ENCODE measurements at regions not wholly inside any gene's neighbourhood (a gene's known extent, or its start where the extent isn't known, plus 50 kb on each side); places are given as distances from the start of the nearest gene placed in this dataset.
"Not testable (repeated sequence)": the region's sequence is repeated elsewhere in the genome, so short reads cannot be mapped to it uniquely, and the experiment has no call there.

DNA sequence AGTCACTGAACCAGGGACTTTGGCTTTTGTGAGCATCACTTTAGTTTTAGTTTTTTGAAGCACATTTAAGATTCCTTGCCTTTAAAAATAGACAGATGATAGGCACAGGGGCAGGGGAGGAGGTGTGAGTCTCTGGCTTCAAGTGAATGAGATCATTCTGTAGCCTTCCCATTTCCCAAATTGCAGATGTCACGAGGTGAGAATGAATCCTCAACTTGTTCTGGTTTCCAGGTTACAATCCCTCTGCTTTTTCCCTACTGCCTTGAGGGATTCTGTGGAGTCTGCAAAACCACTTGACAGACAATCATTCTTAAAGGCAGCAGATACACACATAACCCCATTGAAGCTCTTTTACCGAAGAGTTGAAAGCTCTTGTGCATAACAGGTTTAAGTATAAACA is 332.4 kb downstream of the DMAC1 start:
- Mint-ChIP-seq H3K4me1 (no peaks in the 10 kb centered on the region), H3K36me3 (no peaks in the 10 kb centered on the region), H3K4me3 (no peak overlapping the region), H3K27me3 (peaks cover 16 to 18% (median 17%) of the 10 kb centered on the region in 3 donors), H3K9me3 (no peaks in the 10 kb centered on the region), H3K27ac (no peak overlapping the region)
- DNase-seq (no peak), ATAC-seq (ENCODE audit: low read depth in 2 of 2) (no peak)

DNA sequence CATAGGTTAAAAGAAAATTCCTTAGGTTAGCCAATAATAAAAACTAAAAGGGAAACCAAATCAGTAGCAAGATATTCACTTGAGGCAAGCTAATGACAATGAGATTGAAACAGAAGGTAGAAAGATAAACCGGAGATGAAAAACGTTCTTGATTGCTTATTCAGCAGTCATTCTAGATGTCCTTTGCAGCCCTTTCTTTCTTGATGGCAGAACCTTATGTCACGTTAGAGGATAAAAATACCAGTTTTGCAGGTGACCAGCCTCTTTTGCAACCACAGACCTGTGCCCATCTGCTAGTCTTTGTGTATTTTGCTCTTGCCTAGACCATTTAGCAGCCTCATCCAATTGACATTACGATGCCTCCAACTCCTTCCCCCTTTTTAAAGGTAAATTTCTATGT is 337.8 kb downstream of the DMAC1 start:
- H3K4me3 Mint-ChIP-seq = no peak overlapping the region
- H3K27me3 Mint-ChIP-seq = peaks cover 0 to 10% (median 7%) of the 10 kb centered on the region in 3 donors
- peaks cover 0 to 14% (median 6%) of the 10 kb centered on the region in 7 donors for H3K9me3 Mint-ChIP-seq

DNA sequence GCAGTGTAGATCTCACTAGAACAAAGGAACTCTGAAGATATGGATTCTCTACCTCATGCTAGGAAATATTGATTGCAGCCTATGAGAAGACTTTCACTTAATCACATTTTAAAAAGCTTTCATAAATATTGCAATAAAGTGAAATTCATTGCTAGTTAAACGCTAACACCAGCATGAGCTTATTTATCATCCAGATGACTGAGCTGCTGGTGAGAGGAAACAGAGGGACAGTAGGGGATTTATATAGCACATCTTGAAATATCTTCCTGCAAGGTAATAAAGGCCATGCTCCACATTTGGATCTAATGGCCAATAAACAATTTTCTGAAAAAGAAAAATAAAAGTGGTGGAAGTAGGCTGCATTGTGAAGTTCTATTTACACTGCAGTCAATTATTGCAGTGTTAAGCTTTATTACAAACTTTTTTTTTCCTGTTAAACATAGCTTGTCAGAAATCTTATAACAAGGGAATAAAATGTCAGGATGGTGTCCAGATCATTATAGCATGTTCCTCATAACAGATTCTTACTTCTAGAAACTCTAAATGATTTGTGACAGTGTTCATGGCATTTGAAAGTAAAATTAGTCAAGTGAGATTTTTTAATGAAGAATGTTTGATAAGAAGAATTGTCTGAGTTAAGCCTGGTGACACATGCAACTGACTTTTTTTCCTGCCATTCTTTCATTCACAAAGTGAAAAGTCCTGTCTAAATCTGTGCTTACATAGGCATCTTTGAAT is 342.6 kb downstream of the DMAC1 start:
- H3K27ac Mint-ChIP-seq = no peak overlapping the region
- ATAC-seq (ENCODE audit: low read depth in 2 of 2) (no peak), DNase-seq (no peak)
- H3K4me3 Mint-ChIP-seq = no peak overlapping the region
- peaks cover 0 to 14% (median 6%) of the 10 kb centered on the region in 7 donors for H3K9me3 Mint-ChIP-seq
- H3K27me3 Mint-ChIP-seq = peaks cover 0 to 6% (median 5%) of the 10 kb centered on the region in 3 donors
- H3K4me1 Mint-ChIP-seq = no peaks in the 10 kb centered on the region
- H3K36me3 Mint-ChIP-seq = no peaks in the 10 kb centered on the region

More for the DNA sequence above, 337.8 kb downstream of the DMAC1 start:
- H3K36me3 Mint-ChIP-seq = no peaks in the 10 kb centered on the region
- H3K4me1 Mint-ChIP-seq = no peaks in the 10 kb centered on the region
- H3K27ac Mint-ChIP-seq = no peak overlapping the region
- ATAC-seq (ENCODE audit: low read depth in 2 of 2) = no peak
- DNase-seq = no peak

DNA sequence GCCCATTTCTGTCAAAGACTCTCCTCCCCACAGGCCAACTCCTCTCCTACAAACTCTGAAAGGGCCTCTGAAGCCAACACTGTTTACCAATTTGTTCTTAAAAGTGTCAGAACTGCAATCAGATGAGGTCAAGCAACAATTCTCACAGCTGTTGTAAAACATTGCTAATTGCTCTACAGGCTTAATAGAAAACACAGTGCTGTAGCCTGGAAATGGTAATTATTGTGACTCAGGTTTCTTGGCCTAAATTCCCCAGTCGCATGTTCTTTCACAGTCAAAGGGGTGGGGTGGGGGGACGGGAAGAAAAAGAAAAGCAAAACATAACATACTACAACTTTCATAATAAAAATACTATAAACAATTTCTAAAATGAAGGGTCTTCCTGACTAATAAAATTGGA is 343.2 kb downstream of the DMAC1 start:
- H3K4me1 Mint-ChIP-seq = no peaks in the 10 kb centered on the region
- H3K27ac Mint-ChIP-seq = no peak overlapping the region
- no peaks in the 10 kb centered on the region for H3K36me3 Mint-ChIP-seq
- ATAC-seq (ENCODE audit: low read depth in 2 of 2) (no peak), DNase-seq (no peak)
- peaks cover 0 to 14% (median 6%) of the 10 kb centered on the region in 7 donors for H3K9me3 Mint-ChIP-seq
- H3K4me3 Mint-ChIP-seq = no peak overlapping the region
- H3K27me3 Mint-ChIP-seq = peaks cover 0 to 8% (median 5%) of the 10 kb centered on the region in 3 donors

DNA sequence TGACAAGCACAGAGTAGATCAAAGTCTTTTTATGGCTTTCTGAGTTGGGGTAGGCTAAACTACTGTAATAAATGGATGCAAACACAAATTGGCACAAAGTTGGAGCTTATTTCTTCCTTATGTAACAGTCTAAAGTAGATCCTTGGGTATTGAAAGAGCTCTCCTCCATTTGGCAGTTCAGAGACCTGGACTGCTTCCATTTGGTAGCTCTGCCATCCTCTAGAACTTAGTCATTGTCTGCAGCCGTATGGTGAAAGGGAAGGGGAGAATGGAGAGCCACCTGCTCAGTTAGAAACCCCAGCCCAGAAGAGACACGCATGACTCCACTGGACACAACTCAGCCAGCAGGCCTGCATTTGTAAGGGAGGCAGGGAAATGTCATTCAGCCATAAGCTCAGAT is 345.0 kb downstream of the DMAC1 start:
- Mint-ChIP-seq H3K4me1 (no peaks in the 10 kb centered on the region), H3K36me3 (no peaks in the 10 kb centered on the region), H3K4me3 (no peak overlapping the region), H3K27me3 (peaks cover 0 to 8% (median 5%) of the 10 kb centered on the region in 3 donors), H3K27ac (no peak overlapping the region), H3K9me3 (peaks cover 0 to 5% (median 3%) of the 10 kb centered on the region in 7 donors)
- no peak for ATAC-seq (ENCODE audit: low read depth in 2 of 2)
- DNase-seq = no peak

DNA sequence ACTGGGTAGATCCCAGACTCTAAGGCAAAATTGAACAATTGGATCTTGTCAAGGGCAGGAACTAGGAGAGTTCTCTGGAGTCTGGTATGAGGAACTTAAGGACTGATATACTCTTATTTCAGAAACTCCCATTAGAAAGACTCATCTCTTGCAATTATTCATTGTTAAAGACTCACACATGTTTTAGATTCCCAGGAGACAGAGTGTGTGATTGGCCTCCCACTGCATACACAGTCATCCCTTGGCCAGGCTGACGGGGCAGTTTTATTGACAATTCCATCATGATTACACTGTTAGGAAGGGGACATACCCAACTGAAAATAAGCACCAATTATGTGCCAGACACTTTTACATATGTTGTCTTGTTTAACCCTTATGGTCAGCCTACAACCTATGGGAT is 347.2 kb downstream of the DMAC1 start:
- Mint-ChIP-seq H3K9me3 (peaks cover 0 to 4% (median 0%) of the 10 kb centered on the region in 7 donors), H3K4me3 (no peak overlapping the region), H3K4me1 (no peaks in the 10 kb centered on the region), H3K27ac (no peak overlapping the region), H3K36me3 (no peaks in the 10 kb centered on the region), H3K27me3 (peaks cover 0 to 5% (median 4%) of the 10 kb centered on the region in 3 donors)
- ATAC-seq (ENCODE audit: low read depth in 2 of 2) (no peak), DNase-seq (no peak)

DNA sequence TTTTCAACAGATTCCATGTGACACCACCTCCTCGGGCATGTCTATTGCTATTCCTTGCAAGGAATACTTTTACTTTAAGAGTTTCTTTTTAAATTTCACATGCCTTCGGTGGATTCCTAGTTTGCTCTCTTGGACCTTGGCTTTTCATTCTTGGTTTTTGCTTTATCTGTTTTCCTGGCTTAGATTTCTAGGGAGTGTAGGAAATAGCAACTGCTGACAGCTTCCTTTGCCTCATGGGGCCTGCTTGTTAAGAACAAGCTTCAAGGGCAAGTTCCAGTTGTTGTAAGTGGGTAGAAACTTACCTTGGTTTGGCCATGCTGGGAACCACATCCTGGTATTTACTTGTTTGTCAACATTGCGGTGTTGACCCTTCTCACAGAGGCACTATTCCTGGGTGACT is 348.5 kb downstream of the DMAC1 start:
- Mint-ChIP-seq H3K9me3 (peaks cover 0 to 11% (median 0%) of the 10 kb centered on the region in 7 donors), H3K27ac (peak overlapping the region in 1 of 6 donors; percentile 35), H3K27me3 (peaks cover 0 to 5% (median 4%) of the 10 kb centered on the region in 3 donors), H3K4me1 (no peaks in the 10 kb centered on the region), H3K4me3 (no peak overlapping the region), H3K36me3 (no peaks in the 10 kb centered on the region)
- ATAC-seq (ENCODE audit: low read depth in 2 of 2) (no peak), DNase-seq (no peak)

DNA sequence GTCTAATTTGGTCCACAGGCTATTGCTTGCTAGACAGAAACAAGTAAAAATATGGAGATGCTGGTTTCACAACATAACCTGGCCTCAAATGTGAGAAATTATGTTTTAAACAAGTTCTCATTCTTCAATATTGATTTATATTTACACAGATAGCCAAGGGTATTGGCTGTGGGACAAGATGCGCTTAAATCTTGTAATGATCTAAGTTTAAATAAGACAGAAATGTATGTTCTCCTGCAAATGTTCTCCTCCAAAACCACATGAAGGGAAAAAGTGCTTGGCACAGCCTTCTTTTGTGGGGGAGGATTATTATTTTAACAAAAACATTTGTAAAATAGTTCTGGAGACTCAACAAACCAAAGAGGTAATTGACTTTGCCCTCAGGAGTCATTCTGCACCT is 356.0 kb downstream of the DMAC1 start:
- no peak for ATAC-seq (ENCODE audit: low read depth in 2 of 2)
- DNase-seq = no peak
- Mint-ChIP-seq H3K27me3 (no peaks in the 10 kb centered on the region), H3K4me3 (no peak overlapping the region), H3K27ac (no peak overlapping the region), H3K4me1 (no peaks in the 10 kb centered on the region), H3K36me3 (no peaks in the 10 kb centered on the region), H3K9me3 (peaks cover 0 to 11% (median 0%) of the 10 kb centered on the region in 7 donors)

DNA sequence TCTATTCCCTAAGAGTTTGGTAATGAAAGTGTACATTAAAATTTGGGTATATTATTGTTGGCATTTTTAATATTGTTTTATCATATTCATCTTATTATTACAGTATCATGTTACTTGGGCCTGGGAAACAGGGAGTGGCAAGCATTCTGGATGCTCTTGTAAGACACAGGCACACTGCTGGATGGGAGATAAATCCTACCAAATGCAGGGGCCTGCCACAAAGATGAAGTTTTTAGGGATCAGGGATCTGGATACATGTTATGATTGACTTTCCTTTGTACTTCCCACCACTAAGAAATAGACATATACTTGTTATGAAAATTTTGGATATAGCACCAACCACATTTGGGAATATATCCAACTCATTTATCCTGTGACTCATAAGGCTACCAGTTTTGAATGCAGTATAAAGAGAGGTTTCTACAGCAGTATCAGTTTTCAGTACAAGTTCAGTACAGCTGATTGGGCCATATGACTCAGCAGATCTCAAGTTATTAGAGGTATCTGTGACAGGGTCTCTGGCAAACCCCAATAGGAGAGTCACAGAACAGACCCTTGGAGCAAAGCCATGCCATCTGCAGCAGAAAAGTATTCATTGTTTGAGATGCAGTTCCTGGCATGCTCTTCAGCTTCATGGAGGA is 360.1 kb downstream of the DMAC1 start:
- Mint-ChIP-seq H3K36me3 (no peaks in the 10 kb centered on the region), H3K9me3 (peaks cover 0 to 9% (median 2%) of the 10 kb centered on the region in 7 donors), H3K4me1 (no peaks in the 10 kb centered on the region), H3K4me3 (no peak overlapping the region), H3K27ac (no peak overlapping the region), H3K27me3 (peaks cover 0 to 6% (median 0%) of the 10 kb centered on the region in 3 donors)
- ATAC-seq (ENCODE audit: low read depth in 2 of 2) (no peak), DNase-seq (no peak)

DNA sequence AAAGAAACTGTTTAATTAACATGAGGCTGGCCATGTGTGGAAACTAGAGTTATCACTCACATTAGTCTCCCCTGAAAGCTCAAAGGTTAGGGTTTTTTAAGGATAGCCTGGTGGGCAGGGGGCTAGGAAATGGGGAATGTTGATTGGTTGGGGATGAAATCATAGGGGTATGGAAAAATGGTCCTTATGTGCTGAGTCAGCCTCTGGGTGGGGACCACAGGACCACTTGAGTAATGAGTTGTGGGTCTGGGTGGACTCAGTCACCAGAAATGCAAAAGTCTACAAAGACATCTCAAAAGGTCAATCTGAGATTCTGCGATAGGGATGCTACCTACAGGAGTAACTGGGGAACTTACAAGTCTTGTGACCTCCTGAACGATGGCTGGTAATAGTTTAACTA is 362.8 kb downstream of the DMAC1 start:
- no peak for ATAC-seq (ENCODE audit: low read depth in 2 of 2)
- no peak overlapping the region for H3K4me3 Mint-ChIP-seq
- H3K4me1 Mint-ChIP-seq = no peaks in the 10 kb centered on the region
- no peak for DNase-seq
- peaks cover 6 to 34% (median 19%) of the 10 kb centered on the region in 7 donors for H3K9me3 Mint-ChIP-seq
- peaks cover 0 to 10% of the 10 kb centered on the region in 2 donors for H3K36me3 Mint-ChIP-seq
- H3K27ac Mint-ChIP-seq = no peak overlapping the region
- H3K27me3 Mint-ChIP-seq = peaks cover 0 to 6% (median 0%) of the 10 kb centered on the region in 3 donors

DNA sequence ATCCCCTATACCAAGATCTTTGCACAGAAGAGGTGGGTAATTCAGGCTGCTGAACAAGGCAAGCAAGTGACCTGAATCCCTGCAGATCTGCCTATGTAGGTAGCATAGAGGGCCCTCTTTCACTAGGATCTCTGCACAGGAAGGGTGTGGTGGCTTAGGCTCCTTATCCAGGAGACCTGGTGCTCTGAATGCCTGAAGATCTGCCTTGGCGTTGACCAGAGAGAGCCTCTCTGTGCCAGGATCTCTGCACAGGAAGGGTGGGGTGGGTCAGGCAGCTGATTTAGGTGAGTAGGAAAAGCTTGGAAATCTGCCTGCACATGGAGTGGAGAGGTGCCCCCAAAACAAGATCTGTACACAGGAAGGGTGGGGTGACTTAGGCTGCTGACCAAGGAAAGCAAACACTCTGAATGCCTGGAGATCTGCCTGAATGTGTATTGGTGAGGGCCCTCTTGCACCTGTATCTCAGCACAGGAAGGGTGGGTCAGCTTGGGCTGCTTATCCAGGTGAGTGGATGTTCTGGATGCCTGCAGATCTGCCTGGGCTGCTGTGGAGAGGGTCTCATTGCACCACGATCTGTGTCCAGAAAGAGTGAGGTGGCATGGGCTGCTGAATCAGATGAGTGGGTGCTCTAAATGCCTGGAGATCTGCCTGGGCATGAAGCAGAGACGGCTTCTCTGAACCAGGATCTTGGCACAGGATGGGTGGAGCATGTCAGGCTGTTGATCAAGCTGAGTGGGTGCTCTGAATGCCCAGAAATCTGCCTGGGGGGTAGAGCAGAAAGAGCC is 365.9 kb downstream of the DMAC1 start:
- no peak for ATAC-seq (ENCODE audit: low read depth in 2 of 2)
- Mint-ChIP-seq H3K9me3 (peaks cover 11 to 53% (median 24%) of the 10 kb centered on the region in 7 donors), H3K4me1 (no peaks in the 10 kb centered on the region), H3K4me3 (peak overlapping the region in 1 of 8 donors; percentile 59), H3K27ac (no peak overlapping the region), H3K27me3 (peaks cover 0 to 11% (median 0%) of the 10 kb centered on the region in 3 donors), H3K36me3 (peaks cover 0 to 10% of the 10 kb centered on the region in 2 donors)
- no peak for DNase-seq

DNA sequence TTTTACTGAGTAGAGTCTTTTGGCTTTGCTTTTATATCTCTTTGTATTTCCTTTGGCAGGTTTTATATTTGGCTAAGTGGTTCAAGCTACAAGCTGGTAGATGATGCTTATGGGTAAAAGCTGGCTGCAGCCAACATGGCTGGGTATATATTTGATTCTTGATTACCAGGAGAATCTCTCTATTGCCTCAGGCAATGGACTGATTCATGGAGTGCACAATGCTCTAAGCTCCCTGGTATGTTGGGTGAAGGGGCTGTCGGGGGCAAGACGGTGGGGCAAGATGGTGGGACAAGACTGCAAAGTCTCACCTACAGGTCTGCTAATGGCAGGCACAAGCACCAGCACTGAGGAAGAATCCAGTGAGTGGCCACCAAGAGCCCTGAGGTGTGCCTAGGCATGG is 366.6 kb downstream of the DMAC1 start:
- H3K36me3 Mint-ChIP-seq = peaks cover 0 to 10% of the 10 kb centered on the region in 2 donors
- H3K9me3 Mint-ChIP-seq = peaks cover 11 to 58% (median 24%) of the 10 kb centered on the region in 7 donors
- no peak overlapping the region for H3K27ac Mint-ChIP-seq
- H3K27me3 Mint-ChIP-seq = peaks cover 0 to 11% (median 5%) of the 10 kb centered on the region in 3 donors
- DNase-seq (no peak), ATAC-seq (ENCODE audit: low read depth in 2 of 2) (no peak)
- H3K4me1 Mint-ChIP-seq = no peaks in the 10 kb centered on the region
- no peak overlapping the region for H3K4me3 Mint-ChIP-seq

DNA sequence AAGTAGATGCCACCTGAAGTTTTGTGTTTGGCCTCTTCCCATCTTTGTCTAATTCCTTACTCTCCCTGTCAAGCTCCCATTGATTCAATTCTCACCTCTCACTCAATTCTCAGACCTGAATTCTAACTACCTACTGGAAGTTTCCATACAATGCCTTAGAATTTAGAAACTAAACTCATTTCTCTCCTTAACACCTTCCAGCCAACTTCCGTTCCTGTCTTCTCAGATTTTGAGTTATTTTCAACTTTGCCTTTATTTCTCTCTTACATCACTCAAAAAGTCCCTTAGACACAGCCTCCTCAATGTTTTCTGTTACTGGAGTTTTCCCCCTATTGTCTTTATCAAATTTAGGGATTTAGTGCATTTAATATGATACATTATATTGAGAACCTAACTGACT is 382.2 kb downstream of the DMAC1 start:
- not testable (repeated sequence) for H3K36me3 Mint-ChIP-seq; H3K4me1 Mint-ChIP-seq; H3K27me3 Mint-ChIP-seq; ATAC-seq (ENCODE audit: low read depth in 2 of 2); H3K4me3 Mint-ChIP-seq; DNase-seq; H3K27ac Mint-ChIP-seq
- peaks cover 3 to 14% (median 7%) of the 10 kb centered on the region in 7 donors for H3K9me3 Mint-ChIP-seq

All from naive B cell (primary cell).